ENCODE measurements at regions not wholly inside any gene's neighbourhood (a gene's known extent, or its start where the extent isn't known, plus 50 kb on each side); places are given as distances from the start of the nearest gene placed in this dataset.

- intact Hi-C loops (cut with DNase I; ENCODE audit: low total_unique reads), result no loop called here
- H3K27me3 ChIP-seq (replicated peaks in 1 of 7), result no peaks in the 10 kb centered on the region
- 7 to 26% (median 9%) methylated on average over 2 of the region's 2 CpGs for WGBS, 5 donors
- H3K36me3 ChIP-seq, result no peaks in the 10 kb centered on the region
- no peak for TF ChIP-seq POLR2AphosphoS5 (IDR thresholded peaks at IDR 0.05)
- no peak for TF ChIP-seq POLR2A (IDR thresholded peaks at IDR 0.05)
- no peak for TF ChIP-seq CTCF (IDR thresholded peaks at IDR 0.05 in 8 of 11, conservative IDR thresholded peaks at IDR 0.05 in 3 of 11)
- H3K4me1 ChIP-seq, result no peaks in the 10 kb centered on the region
- no peaks in the 10 kb centered on the region for H3K9me3 ChIP-seq
- no peak overlapping the region for H3K4me3 ChIP-seq
- H3K27ac ChIP-seq, result no peak overlapping the region
- no peak for DNase-seq
Measured at GRCh38 chr2:220641137-220641536, 931.0 kb downstream of the EPHA4 start.

GRCh38 chr2:220646424-220646823 lies 925.7 kb downstream of the EPHA4 start:
- Histone ChIP-seq H3K4me1 (no peaks in the 10 kb centered on the region), H3K27ac (no peak overlapping the region), H3K27me3 (replicated peaks in 1 of 7) (no peaks in the 10 kb centered on the region), H3K9me3 (no peaks in the 10 kb centered on the region), H3K4me3 (no peak overlapping the region), H3K36me3 (no peaks in the 10 kb centered on the region)
- DNase-seq, result no peak
- TF ChIP-seq POLR2AphosphoS5 (IDR thresholded peaks at IDR 0.05) (no peak), CTCF (IDR thresholded peaks at IDR 0.05 in 8 of 11, conservative IDR thresholded peaks at IDR 0.05 in 3 of 11) (no peak), POLR2A (IDR thresholded peaks at IDR 0.05) (no peak)
- 29 to 43% (median 40%) methylated on average over 3 of the region's 3 CpGs for WGBS, 5 donors
- intact Hi-C loops (cut with DNase I; ENCODE audit: low total_unique reads), result no loop called here

GRCh38 chr2:220648628-220649027 lies 923.5 kb downstream of the EPHA4 start:
- Histone ChIP-seq H3K4me3 (no peak overlapping the region), H3K4me1 (no peaks in the 10 kb centered on the region), H3K27ac (no peak overlapping the region), H3K9me3 (no peaks in the 10 kb centered on the region), H3K36me3 (no peaks in the 10 kb centered on the region), H3K27me3 (replicated peaks in 1 of 7) (no peaks in the 10 kb centered on the region)
- 62 to 85% (median 73%) methylated on average over 2 of the region's 2 CpGs for WGBS, 5 donors
- intact Hi-C loops (cut with DNase I; ENCODE audit: low total_unique reads), result no loop called here
- no peak for DNase-seq
- TF ChIP-seq CTCF (IDR thresholded peaks at IDR 0.05 in 8 of 11, conservative IDR thresholded peaks at IDR 0.05 in 3 of 11), result no peak
- no peak for TF ChIP-seq POLR2A (IDR thresholded peaks at IDR 0.05)
- no peak for TF ChIP-seq POLR2AphosphoS5 (IDR thresholded peaks at IDR 0.05)

GRCh38 chr2:220653776-220654175 lies 918.3 kb downstream of the EPHA4 start:
- no peak overlapping the region for H3K27ac ChIP-seq
- TF ChIP-seq POLR2A (IDR thresholded peaks at IDR 0.05), result no peak
- no peak for TF ChIP-seq POLR2AphosphoS5 (IDR thresholded peaks at IDR 0.05)
- TF ChIP-seq CTCF (IDR thresholded peaks at IDR 0.05 in 8 of 11, conservative IDR thresholded peaks at IDR 0.05 in 3 of 11), result no peak

More at GRCh38 chr2:220653776-220654175, 918.3 kb downstream of the EPHA4 start:
- no peaks in the 10 kb centered on the region for H3K27me3 ChIP-seq (replicated peaks in 1 of 7)
- no peak overlapping the region for H3K4me3 ChIP-seq
- no peaks in the 10 kb centered on the region for H3K36me3 ChIP-seq
- intact Hi-C loops (cut with DNase I; ENCODE audit: low total_unique reads), result no loop called here
- H3K4me1 ChIP-seq, result no peaks in the 10 kb centered on the region
- DNase-seq, result no peak
- WGBS, 5 donors, result 80 to 94% (median 88%) methylated on average over 2 of the region's 2 CpGs
- no peaks in the 10 kb centered on the region for H3K9me3 ChIP-seq
